GM12891 (cell line): ENCODE measurements at regions not wholly inside any gene's neighbourhood (a gene's known extent, or its start where the extent isn't known, plus 50 kb on each side); places are given as distances from the start of the nearest gene placed in this dataset.

Source experiments
- PAX5 ChIP-seq: IDR thresholded peaks from 2 replicates; pipeline ENCODE4 v1.6.1; 2011; ENCODE audit warnings: low read length, moderate library complexity, mild to moderate bottlenecking; ENCODE audit not compliant: insufficient read depth, severe bottlenecking
- POLR2A ChIP-seq: IDR thresholded peaks from 2 replicates; pipeline ENCODE4 v1.6.1; 2011; ENCODE audit warnings: low read depth, low read length, control low read depth
- POLR2AphosphoS5 ChIP-seq: IDR thresholded peaks from 2 replicates; pipeline ENCODE4 v1.6.1; 2011; ENCODE audit warnings: low read depth, low read length, control low read depth
- POU2F2 ChIP-seq: IDR thresholded peaks from 2 replicates; pipeline ENCODE4 v1.6.1; 2011; ENCODE audit warnings: low read depth, mild to moderate bottlenecking, control low read depth, low read length, moderate library complexity
- SPI1 ChIP-seq: IDR thresholded peaks from 2 replicates; pipeline ENCODE4 v1.6.1; 2011; ENCODE audit warnings: low read depth, low read length, control low read depth
- TAF1 ChIP-seq: IDR thresholded peaks from 2 replicates; pipeline ENCODE4 v1.6.1; 2011; ENCODE audit warnings: low read depth, low read length, control low read depth

- TF ChIP-seq POLR2AphosphoS5: no peak
- no peak for TF ChIP-seq POLR2A
- TF ChIP-seq SPI1: no peak
- no peak for TF ChIP-seq TAF1
- TF ChIP-seq POU2F2: no peak
- TF ChIP-seq PAX5: no peak
Observed at GRCh38 chr9:1917396-1917935, 97.7 kb upstream of the SMARCA2 start.
